ENCODE measurements at regions not wholly inside any gene's neighbourhood (a gene's known extent, or its start where the extent isn't known, plus 50 kb on each side); places are given as distances from the start of the nearest gene placed in this dataset.
A peak's percentile ranks its signal among the peaks of the same experiment; 100 is the strongest.

DNA sequence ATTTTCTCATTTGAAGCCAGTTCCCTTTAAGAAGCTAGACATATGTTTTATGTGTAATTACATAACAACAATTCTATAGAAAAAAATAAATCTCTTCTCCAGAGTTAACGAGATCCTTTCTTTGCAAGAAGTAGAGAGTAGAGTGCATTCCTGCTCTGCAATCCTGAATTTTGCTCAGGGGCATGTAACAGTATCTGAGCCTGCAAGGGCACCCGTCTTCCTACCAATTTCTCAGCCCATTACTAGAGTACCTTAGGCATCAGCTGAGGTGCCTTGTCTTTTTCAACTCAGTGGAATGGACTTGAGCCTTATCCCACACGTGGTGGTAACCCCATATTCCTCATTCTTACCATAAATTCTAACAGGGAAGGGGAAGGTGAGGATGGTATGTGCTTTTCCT, 205.9 kb downstream of the IKZF2 start:
- no peak overlapping the region for H3K4me3 ChIP-seq (ENCODE audit: control insufficient read depth, low read depth, low read length)
- no peak for TF ChIP-seq CTCF (conservative IDR thresholded peaks at IDR 0.05; ENCODE audit: control insufficient read depth, insufficient read depth, low read depth, low read length)
- no peak for DNase-seq (ENCODE audit: low read depth)

- no peak overlapping the region for H3K4me3 ChIP-seq (ENCODE audit: control insufficient read depth, low read depth, low read length)
- DNase-seq (ENCODE audit: low read depth): no peak
- no peak for TF ChIP-seq CTCF (conservative IDR thresholded peaks at IDR 0.05; ENCODE audit: control insufficient read depth, insufficient read depth, low read depth, low read length)
These were observed 208.1 kb downstream of the IKZF2 start for GRCh38 chr2:212943351-212943750.

- DNase-seq (ENCODE audit: low read depth): no peak
- no peak overlapping the region for H3K4me3 ChIP-seq (ENCODE audit: control insufficient read depth, low read depth, low read length)
These were observed 210.1 kb downstream of the IKZF2 start for GRCh38 chr2:212941361-212941760.

DNA sequence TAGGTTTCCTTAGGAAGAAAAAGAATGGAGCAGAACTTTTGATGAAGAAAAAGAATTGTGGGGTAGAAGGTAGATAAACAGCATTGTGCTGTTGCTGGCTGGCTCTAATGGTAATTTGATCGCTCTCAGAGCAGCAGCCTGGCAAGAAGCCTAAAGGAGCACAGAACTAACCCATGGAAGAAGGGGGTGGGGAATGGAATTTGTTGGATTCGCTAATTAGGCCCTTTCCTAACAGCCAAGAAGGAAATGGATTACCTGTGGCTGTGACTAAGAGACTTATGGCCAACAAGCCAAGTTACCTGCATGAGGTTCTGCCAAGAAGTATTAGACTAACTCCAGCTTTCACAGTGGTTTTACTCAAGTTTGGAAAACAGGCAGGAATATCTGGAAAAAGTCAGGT, 210.6 kb downstream of the IKZF2 start:
- no peak for TF ChIP-seq CTCF (conservative IDR thresholded peaks at IDR 0.05; ENCODE audit: control insufficient read depth, insufficient read depth, low read depth, low read length)
- peak; percentile 50 for DNase-seq (ENCODE audit: low read depth)

More at GRCh38 chr2:212941361-212941760, 210.1 kb downstream of the IKZF2 start:
- no peak for TF ChIP-seq CTCF (conservative IDR thresholded peaks at IDR 0.05; ENCODE audit: control insufficient read depth, insufficient read depth, low read depth, low read length)

DNA sequence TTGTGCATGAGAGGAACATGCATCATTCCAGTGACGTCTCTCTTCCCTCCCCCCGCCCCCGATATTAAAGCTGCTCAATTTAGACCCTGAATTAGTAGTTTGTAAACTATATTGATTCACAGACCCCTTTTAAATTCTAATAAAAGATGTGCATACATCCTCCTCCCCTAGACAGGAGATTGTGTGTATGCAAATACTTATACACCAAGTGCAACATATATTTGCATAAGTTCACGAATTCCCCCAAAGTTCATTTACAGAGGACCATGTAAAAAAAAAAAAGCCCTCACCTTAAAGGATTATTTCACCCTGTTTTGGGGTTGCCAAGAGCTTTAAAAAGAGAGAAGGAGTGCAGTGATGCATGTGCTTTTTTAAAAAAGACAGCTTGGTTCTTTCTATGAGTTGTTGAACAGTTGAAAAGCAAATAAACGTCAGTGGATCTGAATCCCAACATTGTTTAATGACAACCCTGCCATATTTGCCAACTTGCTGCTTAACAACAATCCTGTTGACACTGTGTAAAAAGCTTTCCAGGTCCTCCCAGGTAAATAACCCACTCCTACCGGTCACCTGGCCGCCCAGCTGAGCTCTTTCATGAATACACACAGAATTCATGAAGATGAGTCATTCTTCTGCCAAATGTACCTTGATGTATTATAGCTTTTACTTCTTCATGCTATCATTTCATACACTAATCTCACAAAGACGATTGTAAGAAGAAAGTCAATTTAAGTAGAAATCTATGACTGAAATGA, 211.5 kb downstream of the IKZF2 start:
- no peak for TF ChIP-seq CTCF (conservative IDR thresholded peaks at IDR 0.05; ENCODE audit: control insufficient read depth, insufficient read depth, low read depth, low read length)
- no peak for DNase-seq (ENCODE audit: low read depth)

More for the DNA sequence above, 210.6 kb downstream of the IKZF2 start:
- no peak overlapping the region for H3K4me3 ChIP-seq (ENCODE audit: control insufficient read depth, low read depth, low read length)

GRCh38 chr2:212938144-212938793, 213.1 kb downstream of the IKZF2 start:
- no peak for TF ChIP-seq CTCF (conservative IDR thresholded peaks at IDR 0.05; ENCODE audit: control insufficient read depth, insufficient read depth, low read depth, low read length)
- DNase-seq (ENCODE audit: low read depth): no peak
- H3K4me3 ChIP-seq (ENCODE audit: control insufficient read depth, low read depth, low read length): no peak overlapping the region

More for the DNA sequence above, 211.5 kb downstream of the IKZF2 start:
- H3K4me3 ChIP-seq (ENCODE audit: control insufficient read depth, low read depth, low read length): no peak overlapping the region

Measured in fibroblast of mammary gland (primary cell).